Body of pancreas (tissue), 4 donors: ENCODE measurements at regions not wholly inside any gene's neighbourhood (a gene's known extent, or its start where the extent isn't known, plus 50 kb on each side); places are given as distances from the start of the nearest gene placed in this dataset.

Experiments
- CTCF ChIP-seq, 7 experiments: fragments of 450-650 bp in 4 of 7; fragments of 200-600 bp in 3 of 7; sonication (generic) in 3 of 7; IDR thresholded peaks; one replicate each; pipeline ENCODE4 v1.5.1; 2016 to 2019; ENCODE audit warnings: antibody characterized with exemption in 7 of 7
- POLR2A ChIP-seq, 3 donors: fragments of 450-650 bp; IDR thresholded peaks; one replicate each; pipeline ENCODE4 v1.6.1; 2016; ENCODE audit warnings: antibody characterized with exemption in 3 of 3, mild to moderate bottlenecking in 2 of 3

- TF ChIP-seq CTCF (IDR thresholded peaks at IDR 0.05) (no peak), POLR2A (IDR thresholded peaks at IDR 0.05) (no peak)
Observed at GRCh38 chr11:70879601-70880285, 372.6 kb downstream of the SHANK2 start.
